ENCODE measurements at regions not wholly inside any gene's neighbourhood (a gene's known extent, or its start where the extent isn't known, plus 50 kb on each side); places are given as distances from the start of the nearest gene placed in this dataset.

- ChIA-PET POLR2A (ENCODE audit: partially characterized antibody) (no interaction called here), CTCF (ENCODE audit: partially characterized antibody) (no interaction called here)
- H3K27me3 Mint-ChIP-seq: no peaks in the 10 kb centered on the region
- Histone ChIP-seq H3K27me3 (ENCODE audit: insufficient read depth, low read length) (no peaks in the 10 kb centered on the region), H3K4me1 (ENCODE audit: insufficient read depth, low read length) (no peaks in the 10 kb centered on the region), H3K9me3 (ENCODE audit: control insufficient read depth in 1 of 2, low read length in 2 of 2) (no peaks in the 10 kb centered on the region), H3K4me3 (ENCODE audit: low read length in 2 of 2) (no peak overlapping the region), H3K36me3 (ENCODE audit: insufficient read depth, low read length) (no peaks in the 10 kb centered on the region), H3K27ac (ENCODE audit: low read depth, low read length) (no peak overlapping the region)
- no peak overlapping the region for H3K27ac Mint-ChIP-seq
- peaks cover 0 to 4% (median under 1%) of the 10 kb centered on the region in 8 donors for H3K9me3 Mint-ChIP-seq
- H3K4me3 Mint-ChIP-seq: no peak overlapping the region
- no peaks in the 10 kb centered on the region for H3K36me3 Mint-ChIP-seq
- H3K4me1 Mint-ChIP-seq: no peaks in the 10 kb centered on the region
- no peak for DNase-seq
- intact Hi-C loops (cut with micrococcal nuclease): no loop called here
Observed at GRCh38 chr5:167598166-167598565, 693.3 kb upstream of the WWC1 start.

- no peaks in the 10 kb centered on the region for H3K27me3 ChIP-seq (ENCODE audit: insufficient read depth, low read length)
- no peaks in the 10 kb centered on the region for H3K4me1 Mint-ChIP-seq
- no peaks in the 10 kb centered on the region for H3K36me3 ChIP-seq (ENCODE audit: insufficient read depth, low read length)
- POLR2A ChIA-PET (ENCODE audit: partially characterized antibody): no interaction called here
- intact Hi-C loops (cut with micrococcal nuclease): no loop called here
- H3K27me3 Mint-ChIP-seq: no peaks in the 10 kb centered on the region
- DNase-seq: no peak
- H3K4me1 ChIP-seq (ENCODE audit: insufficient read depth, low read length): no peaks in the 10 kb centered on the region
- no peaks in the 10 kb centered on the region for H3K36me3 Mint-ChIP-seq
- H3K27ac ChIP-seq (ENCODE audit: low read depth, low read length): no peak overlapping the region
- H3K27ac Mint-ChIP-seq: no peak overlapping the region
- CTCF ChIA-PET (ENCODE audit: partially characterized antibody): no interaction called here
- H3K9me3 ChIP-seq (ENCODE audit: control insufficient read depth in 1 of 2, low read length in 2 of 2): no peaks in the 10 kb centered on the region
- H3K4me3 ChIP-seq (ENCODE audit: low read length in 2 of 2): no peak overlapping the region
- H3K4me3 Mint-ChIP-seq: no peak overlapping the region
- peaks cover 0 to 6% (median 0%) of the 10 kb centered on the region in 8 donors for H3K9me3 Mint-ChIP-seq
Observed at GRCh38 chr5:167602067-167602466, 689.4 kb upstream of the WWC1 start.

GRCh38 chr5:167603135-167603534, 688.3 kb upstream of the WWC1 start:
- Mint-ChIP-seq H3K36me3 (no peaks in the 10 kb centered on the region), H3K4me3 (no peak overlapping the region), H3K4me1 (no peaks in the 10 kb centered on the region), H3K27ac (no peak overlapping the region), H3K9me3 (peaks cover 0 to 6% (median 0%) of the 10 kb centered on the region in 8 donors), H3K27me3 (no peaks in the 10 kb centered on the region)
- intact Hi-C loops (cut with micrococcal nuclease): no loop called here
- Histone ChIP-seq H3K9me3 (ENCODE audit: control insufficient read depth in 1 of 2, low read length in 2 of 2) (no peaks in the 10 kb centered on the region), H3K4me1 (ENCODE audit: insufficient read depth, low read length) (no peaks in the 10 kb centered on the region), H3K27ac (ENCODE audit: low read depth, low read length) (no peak overlapping the region), H3K4me3 (ENCODE audit: low read length in 2 of 2) (no peak overlapping the region), H3K27me3 (ENCODE audit: insufficient read depth, low read length) (no peaks in the 10 kb centered on the region), H3K36me3 (ENCODE audit: insufficient read depth, low read length) (no peaks in the 10 kb centered on the region)
- ChIA-PET CTCF (ENCODE audit: partially characterized antibody) (no interaction called here), POLR2A (ENCODE audit: partially characterized antibody) (no interaction called here)
- DNase-seq: no peak

- peaks cover 0 to 5% (median under 1%) of the 10 kb centered on the region in 8 donors for H3K9me3 Mint-ChIP-seq
- H3K27me3 Mint-ChIP-seq: no peaks in the 10 kb centered on the region
- Histone ChIP-seq H3K9me3 (ENCODE audit: control insufficient read depth in 1 of 2, low read length in 2 of 2) (no peaks in the 10 kb centered on the region), H3K4me3 (ENCODE audit: low read length in 2 of 2) (no peak overlapping the region), H3K4me1 (ENCODE audit: insufficient read depth, low read length) (no peaks in the 10 kb centered on the region), H3K27me3 (ENCODE audit: insufficient read depth, low read length) (no peaks in the 10 kb centered on the region), H3K27ac (ENCODE audit: low read depth, low read length) (no peak overlapping the region), H3K36me3 (ENCODE audit: insufficient read depth, low read length) (no peaks in the 10 kb centered on the region)
- no peak overlapping the region for H3K4me3 Mint-ChIP-seq
- no peak overlapping the region for H3K27ac Mint-ChIP-seq
- intact Hi-C loops (cut with micrococcal nuclease): no loop called here
- H3K36me3 Mint-ChIP-seq: no peaks in the 10 kb centered on the region
- POLR2A ChIA-PET (ENCODE audit: partially characterized antibody): no interaction called here
- CTCF ChIA-PET (ENCODE audit: partially characterized antibody): no interaction called here
- no peak for DNase-seq
- no peaks in the 10 kb centered on the region for H3K4me1 Mint-ChIP-seq
Observed at GRCh38 chr5:167608390-167609272, 682.8 kb upstream of the WWC1 start.

GRCh38 chr5:167614294-167615021, 677.0 kb upstream of the WWC1 start:
- no peak overlapping the region for H3K27ac Mint-ChIP-seq
- Histone ChIP-seq H3K27me3 (ENCODE audit: insufficient read depth, low read length) (no peaks in the 10 kb centered on the region), H3K36me3 (ENCODE audit: insufficient read depth, low read length) (no peaks in the 10 kb centered on the region), H3K4me1 (ENCODE audit: insufficient read depth, low read length) (no peaks in the 10 kb centered on the region), H3K27ac (ENCODE audit: low read depth, low read length) (no peak overlapping the region), H3K4me3 (ENCODE audit: low read length in 2 of 2) (no peak overlapping the region), H3K9me3 (ENCODE audit: control insufficient read depth in 1 of 2, low read length in 2 of 2) (no peaks in the 10 kb centered on the region)
- no peak overlapping the region for H3K4me3 Mint-ChIP-seq
- no peak for DNase-seq
- peaks cover 0 to 2% (median 0%) of the 10 kb centered on the region in 8 donors for H3K9me3 Mint-ChIP-seq
- intact Hi-C loops (cut with micrococcal nuclease): no loop called here
- H3K36me3 Mint-ChIP-seq: no peaks in the 10 kb centered on the region
- CTCF ChIA-PET (ENCODE audit: partially characterized antibody): no interaction called here
- no peaks in the 10 kb centered on the region for H3K27me3 Mint-ChIP-seq
- POLR2A ChIA-PET (ENCODE audit: partially characterized antibody): no interaction called here
- no peaks in the 10 kb centered on the region for H3K4me1 Mint-ChIP-seq

GRCh38 chr5:167616043-167616890, 675.2 kb upstream of the WWC1 start:
- DNase-seq: no peak
- Mint-ChIP-seq H3K36me3 (no peaks in the 10 kb centered on the region), H3K27ac (no peak overlapping the region), H3K4me3 (no peak overlapping the region), H3K4me1 (no peaks in the 10 kb centered on the region), H3K9me3 (peaks cover 0 to 3% (median 0%) of the 10 kb centered on the region in 8 donors), H3K27me3 (no peaks in the 10 kb centered on the region)
- H3K36me3 ChIP-seq (ENCODE audit: insufficient read depth, low read length): no peaks in the 10 kb centered on the region
- no peak overlapping the region for H3K27ac ChIP-seq (ENCODE audit: low read depth, low read length)
- intact Hi-C loops (cut with micrococcal nuclease): no loop called here
- H3K4me1 ChIP-seq (ENCODE audit: insufficient read depth, low read length): no peaks in the 10 kb centered on the region
- no peaks in the 10 kb centered on the region for H3K9me3 ChIP-seq (ENCODE audit: control insufficient read depth in 1 of 2, low read length in 2 of 2)
- no peak overlapping the region for H3K4me3 ChIP-seq (ENCODE audit: low read length in 2 of 2)
- H3K27me3 ChIP-seq (ENCODE audit: insufficient read depth, low read length): no peaks in the 10 kb centered on the region
- ChIA-PET CTCF (ENCODE audit: partially characterized antibody) (no interaction called here), POLR2A (ENCODE audit: partially characterized antibody) (no interaction called here)

- intact Hi-C loops (cut with micrococcal nuclease): no loop called here
- ChIA-PET POLR2A (ENCODE audit: partially characterized antibody) (no interaction called here), CTCF (ENCODE audit: partially characterized antibody) (no interaction called here)
- Mint-ChIP-seq H3K4me1 (no peaks in the 10 kb centered on the region), H3K36me3 (no peaks in the 10 kb centered on the region), H3K4me3 (no peak overlapping the region), H3K9me3 (peaks cover 0 to 9% (median under 1%) of the 10 kb centered on the region in 8 donors), H3K27me3 (no peaks in the 10 kb centered on the region), H3K27ac (no peak overlapping the region)
- no peak overlapping the region for H3K27ac ChIP-seq (ENCODE audit: low read depth, low read length)
- no peak for DNase-seq
- no peak overlapping the region for H3K4me3 ChIP-seq (ENCODE audit: low read length in 2 of 2)
- H3K27me3 ChIP-seq (ENCODE audit: insufficient read depth, low read length): no peaks in the 10 kb centered on the region
- H3K36me3 ChIP-seq (ENCODE audit: insufficient read depth, low read length): no peaks in the 10 kb centered on the region
- H3K9me3 ChIP-seq (ENCODE audit: control insufficient read depth in 1 of 2, low read length in 2 of 2): no peaks in the 10 kb centered on the region
- H3K4me1 ChIP-seq (ENCODE audit: insufficient read depth, low read length): no peaks in the 10 kb centered on the region
Observed at GRCh38 chr5:167623354-167623753, 668.1 kb upstream of the WWC1 start.

Data from CD4-positive, alpha-beta memory T cell (primary cell).